Adipose tissue (tissue), 3 donors: ENCODE measurements at regions not wholly inside any gene's neighbourhood (a gene's known extent, or its start where the extent isn't known, plus 50 kb on each side); places are given as distances from the start of the nearest gene placed in this dataset.

Source experiments
- H3K27ac ChIP-seq: one replicate; pipeline ENCODE4 v1.5.1; 2013; ENCODE audit warnings: low read depth, low read length
- WGBS, 3 donors: extraction: QIAGEN DNeasy Blood & Tissue Kit; methylation state at CpG; one replicate each; pipeline ENCODE4 v1.1.7; 2013; 5-methylcytosine and 5-hydroxymethylcytosine counted together
- donor health status: healthy with polysubstance abuse.
- donor health status: Bipolar disorder and iron deficiency.
- donor health status: healthy.

DNA sequence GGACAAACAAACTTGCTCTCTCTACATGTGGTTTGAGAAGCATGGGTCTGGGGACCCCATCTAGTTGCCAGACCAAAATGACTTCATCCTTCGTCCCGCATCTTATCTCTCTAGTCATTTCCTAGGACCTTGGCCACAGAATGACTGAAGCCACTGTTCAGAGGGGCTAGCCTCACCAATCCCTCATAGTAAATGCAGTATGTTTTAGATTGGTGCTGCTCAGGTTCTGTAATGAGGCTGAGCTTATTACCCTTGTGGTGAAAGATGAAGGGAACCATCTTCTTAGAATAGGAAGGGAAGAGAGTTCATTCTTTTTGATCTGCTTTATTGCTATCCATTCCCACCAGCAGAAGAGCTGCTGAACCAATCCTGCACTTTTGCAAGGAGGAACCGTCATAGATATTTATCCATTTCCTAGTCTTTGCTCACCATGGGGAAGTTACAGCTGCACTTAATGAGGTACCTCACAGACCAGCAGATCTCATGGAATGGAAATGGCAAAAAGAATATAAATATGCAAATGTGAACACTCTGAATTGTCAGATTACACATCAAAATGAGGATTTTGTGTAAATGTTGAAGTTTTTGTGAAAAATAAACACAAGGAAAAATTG lies 436.7 kb downstream of the LPIN1 start:
- H3K27ac ChIP-seq, result no peak overlapping the region
- WGBS, 3 donors, result 77 to 79% (median 78%) methylated on average over 3 of the region's 3 CpGs

DNA sequence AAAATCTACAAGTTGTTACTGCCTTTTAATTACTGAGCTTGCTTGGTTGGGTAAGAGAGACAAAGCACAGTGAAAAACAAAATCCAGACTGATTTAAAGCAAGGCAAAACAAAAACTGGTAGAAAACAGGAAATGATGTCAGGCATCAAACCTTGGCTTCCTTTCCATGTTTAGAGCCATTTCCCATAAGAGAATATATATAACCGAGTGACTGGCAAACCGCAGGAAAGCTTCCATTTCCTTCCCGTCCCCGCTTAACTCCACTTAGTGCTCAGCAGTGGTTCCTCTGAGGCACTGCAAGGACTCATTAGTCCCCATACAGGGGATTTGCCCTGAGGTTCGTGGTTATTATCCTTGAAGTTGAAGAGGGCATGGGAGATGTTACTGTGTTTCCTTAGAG lies 446.3 kb downstream of the LPIN1 start:
- no peak overlapping the region for H3K27ac ChIP-seq
- WGBS, 3 donors, result 31 to 76% (median 39%) methylated on average over 5 of the region's 5 CpGs

DNA sequence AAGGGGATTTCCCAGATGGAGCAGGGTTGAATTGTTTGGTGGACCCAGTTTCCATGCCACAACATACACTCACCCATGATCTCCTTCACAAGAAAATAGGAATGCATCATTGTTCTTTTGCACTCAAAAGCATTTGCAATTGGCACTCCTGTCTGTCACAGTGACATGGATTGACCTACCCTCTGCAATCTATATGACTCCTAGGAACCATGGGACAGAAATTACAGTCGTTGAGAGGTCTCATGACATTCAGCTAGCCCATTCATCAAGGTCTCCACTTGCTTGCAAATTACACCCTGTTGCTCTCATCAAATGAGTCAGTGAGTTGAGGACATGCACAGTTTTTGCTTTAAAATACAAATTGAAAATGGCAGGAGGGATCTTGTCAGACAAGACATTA lies 448.5 kb downstream of the LPIN1 start:
- WGBS, 3 donors, result 65 to 85% (median 83%) methylated on average over 1 of the region's 1 CpG
- no peak overlapping the region for H3K27ac ChIP-seq

DNA sequence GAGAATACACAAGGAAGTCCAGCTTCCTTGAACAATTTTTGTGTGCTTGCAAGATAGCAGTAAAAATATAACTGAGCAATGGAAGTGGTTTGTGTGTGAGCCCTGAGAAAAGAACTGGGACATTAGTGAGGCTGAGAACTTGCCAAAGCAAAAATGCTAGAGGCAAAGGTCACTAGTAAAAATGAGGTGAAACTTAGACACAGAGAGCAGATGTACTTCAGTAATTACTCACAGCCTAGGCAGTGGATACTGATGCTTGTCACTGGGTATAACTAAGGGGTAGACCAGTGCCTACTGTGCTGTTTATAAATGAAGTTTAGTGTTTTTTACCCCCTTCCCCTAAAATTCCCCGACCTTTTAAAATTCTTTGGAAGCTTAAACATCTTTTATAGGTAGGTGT lies 450.1 kb downstream of the LPIN1 start:
- WGBS, 3 donors, result 81 to 88% (median 87%) methylated on average over 1 of the region's 1 CpG
- H3K27ac ChIP-seq, result no peak overlapping the region

DNA sequence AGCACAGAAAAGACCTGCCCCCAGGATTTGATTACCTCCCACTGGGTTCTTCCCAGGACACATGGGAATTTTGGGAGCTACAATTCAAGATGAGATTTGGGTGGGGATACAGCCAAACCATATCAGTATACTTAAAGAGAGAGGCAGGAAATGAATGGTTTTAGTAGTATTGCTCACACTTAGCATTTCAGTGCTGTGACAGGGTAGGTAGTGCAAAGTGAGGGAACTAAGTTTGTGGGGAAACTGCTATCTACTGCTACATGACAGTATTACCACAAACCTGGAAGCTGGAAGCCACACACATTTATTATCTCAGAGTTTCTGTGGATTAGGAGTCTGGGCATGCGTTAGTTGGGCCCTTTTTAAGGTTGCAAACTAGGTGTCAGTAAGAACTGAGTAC lies 450.7 kb downstream of the LPIN1 start:
- H3K27ac ChIP-seq, result no peak overlapping the region
- 88 to 100% (median 96%) methylated on average over 1 of the region's 1 CpG for WGBS, 3 donors

DNA sequence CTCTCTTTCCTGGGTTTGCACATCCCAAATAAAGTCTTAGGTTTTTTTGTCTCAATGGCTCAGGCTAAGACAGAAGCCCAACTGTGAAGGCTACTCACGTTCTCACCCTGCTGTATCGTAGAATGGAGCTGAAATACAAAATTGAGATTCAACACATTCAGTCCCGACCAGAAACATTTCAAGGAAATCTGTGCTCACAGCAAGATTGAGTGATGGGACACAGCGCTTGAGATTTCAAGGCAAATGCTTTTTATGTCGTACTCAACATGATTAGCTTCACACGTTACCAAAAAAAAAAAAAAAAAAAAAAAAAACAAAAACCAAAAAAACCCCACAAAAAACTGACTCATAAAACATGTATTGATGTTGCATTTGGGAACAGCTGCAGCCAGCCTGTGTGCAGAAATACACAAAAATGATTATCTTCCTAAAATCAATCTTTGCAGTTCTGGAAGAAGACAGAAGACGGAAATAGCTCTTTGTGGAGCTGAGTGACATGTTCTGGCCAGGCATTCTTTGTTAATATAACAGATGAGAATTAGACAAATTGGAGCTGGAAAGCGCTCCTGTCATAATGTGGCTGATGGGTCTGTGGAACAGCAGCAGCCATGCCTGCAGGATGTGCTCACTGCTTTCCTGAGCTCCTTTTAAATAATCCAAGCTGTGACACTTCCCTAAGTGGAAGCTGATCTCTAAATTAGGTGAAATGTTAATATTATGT lies 453.2 kb downstream of the LPIN1 start:
- 69 to 81% (median 71%) methylated on average over 8 of the region's 8 CpGs for WGBS, 3 donors
- no peak overlapping the region for H3K27ac ChIP-seq

DNA sequence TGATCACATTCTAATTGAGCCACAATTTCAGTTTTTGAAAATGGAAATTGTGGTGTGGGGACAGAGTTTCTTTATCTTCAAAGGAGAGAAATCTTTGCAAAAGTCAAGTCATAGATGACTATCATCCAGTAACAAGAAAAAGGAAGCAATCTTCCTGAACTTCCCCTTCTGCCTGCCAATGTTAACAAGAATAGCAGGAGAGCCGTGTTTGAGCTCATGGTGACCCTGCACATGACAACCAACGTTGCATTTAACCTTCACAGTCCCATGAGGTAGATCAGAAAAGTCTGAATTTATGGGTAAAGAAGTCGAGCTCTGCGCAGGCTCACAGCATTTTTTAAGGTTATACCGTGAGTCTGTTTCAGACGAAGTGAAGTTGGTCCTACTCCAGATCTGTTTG lies 454.9 kb downstream of the LPIN1 start:
- H3K27ac ChIP-seq, result no peak overlapping the region
- 54 to 67% (median 59%) methylated on average over 6 of the region's 6 CpGs for WGBS, 3 donors

DNA sequence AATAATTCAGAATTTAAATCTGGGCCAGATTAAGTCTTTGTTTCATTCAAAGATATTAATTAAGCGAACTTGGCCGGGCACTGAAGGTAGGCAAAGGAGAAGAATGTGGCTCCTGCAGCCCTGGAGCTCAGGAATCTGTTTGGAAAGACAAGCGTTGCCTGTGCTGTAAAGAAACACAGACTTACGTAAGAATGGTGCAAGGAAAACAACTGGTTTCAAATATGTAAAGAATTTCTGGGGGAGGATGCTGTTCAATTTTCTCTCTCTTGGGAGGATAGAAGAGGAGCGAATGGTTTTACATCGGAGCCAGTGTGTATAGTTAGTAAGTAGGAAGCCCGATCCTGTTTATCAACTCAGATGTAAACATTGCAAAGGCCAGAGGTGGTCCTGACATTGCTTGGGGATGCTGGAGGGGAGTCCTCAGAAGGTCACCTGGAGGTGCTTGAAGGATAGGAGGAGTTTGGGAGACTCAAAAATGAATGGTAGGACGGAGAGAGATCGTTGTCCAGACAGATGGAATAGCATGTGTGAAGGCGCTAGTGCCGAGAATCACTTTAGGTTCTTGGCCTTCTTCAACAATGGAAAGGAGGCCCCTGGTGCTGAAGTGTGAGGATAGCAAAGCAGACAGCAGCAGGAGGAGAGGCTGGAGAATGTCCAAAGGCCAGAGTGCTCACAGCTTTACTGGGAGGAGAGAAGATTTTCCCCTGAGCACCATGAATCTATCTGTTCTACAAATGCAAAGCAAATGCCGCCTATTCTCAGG lies 456.1 kb downstream of the LPIN1 start:
- WGBS, 3 donors, result 56 to 67% (median 61%) methylated on average over 12 of the region's 12 CpGs
- no peak overlapping the region for H3K27ac ChIP-seq

DNA sequence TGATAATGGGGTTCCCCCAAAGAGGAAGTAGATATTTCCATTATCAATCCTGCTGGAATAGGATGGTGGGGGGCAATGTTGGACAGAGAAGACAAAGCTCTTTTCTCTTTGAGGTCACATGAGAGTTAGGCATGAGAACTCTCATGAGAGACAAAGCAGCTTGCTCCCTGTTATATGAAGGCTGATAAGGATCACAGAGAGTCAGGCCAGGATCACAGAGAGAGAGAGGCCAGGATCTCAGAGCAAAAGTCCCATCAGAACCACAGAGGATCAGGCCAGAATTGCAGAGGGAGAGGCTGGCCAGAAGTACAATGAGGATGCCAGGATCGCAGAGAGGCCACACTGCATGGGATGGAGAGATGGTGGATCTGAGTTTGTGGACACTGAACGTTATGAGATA lies 457.1 kb downstream of the LPIN1 start:
- WGBS, 3 donors, result 77 to 85% (median 83%) methylated on average over 2 of the region's 2 CpGs
- no peak overlapping the region for H3K27ac ChIP-seq

DNA sequence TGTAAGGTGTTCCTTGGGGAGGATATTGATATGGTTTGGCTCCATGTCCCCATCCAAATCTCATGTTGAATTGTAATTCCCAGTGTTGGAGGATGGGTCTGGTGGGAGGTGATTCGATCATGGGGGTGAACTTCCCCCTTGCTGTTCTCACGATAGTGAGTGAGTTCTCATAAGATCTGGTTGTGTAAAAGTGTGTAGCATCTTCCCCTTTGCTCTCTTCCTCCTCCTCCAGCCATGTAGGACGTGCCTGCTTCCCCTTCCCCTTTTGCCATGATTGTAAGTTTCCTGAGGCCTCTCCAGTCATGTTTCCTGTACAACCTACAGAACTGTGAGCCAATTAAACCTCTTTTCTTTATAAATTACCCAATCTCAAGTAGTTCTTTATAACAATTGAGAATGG lies 458.7 kb downstream of the LPIN1 start:
- 66 to 88% (median 67%) methylated on average over 3 of the region's 3 CpGs for WGBS, 3 donors
- H3K27ac ChIP-seq, result no peak overlapping the region

DNA sequence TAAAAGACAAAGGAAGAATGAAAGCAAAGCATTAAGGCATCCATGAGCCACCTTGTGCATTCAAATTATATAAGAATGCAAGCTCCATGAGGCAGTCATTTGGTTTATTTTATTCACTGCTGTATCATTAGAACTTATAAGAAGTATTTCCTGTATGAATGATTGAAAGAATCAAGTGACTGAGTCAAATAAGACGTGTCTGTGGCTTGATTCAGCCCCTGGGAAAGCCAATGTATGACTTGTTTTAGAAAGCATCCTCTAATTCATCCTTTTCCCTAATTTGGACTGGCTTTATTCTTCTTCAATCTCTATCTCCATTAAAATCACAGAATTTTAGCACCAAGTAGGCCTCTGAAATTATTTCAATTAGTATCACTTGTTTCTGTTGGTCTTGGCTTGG lies 461.1 kb downstream of the LPIN1 start:
- H3K27ac ChIP-seq, result no peak overlapping the region
- 75 to 79% (median 77%) methylated on average over 1 of the region's 1 CpG for WGBS, 3 donors

DNA sequence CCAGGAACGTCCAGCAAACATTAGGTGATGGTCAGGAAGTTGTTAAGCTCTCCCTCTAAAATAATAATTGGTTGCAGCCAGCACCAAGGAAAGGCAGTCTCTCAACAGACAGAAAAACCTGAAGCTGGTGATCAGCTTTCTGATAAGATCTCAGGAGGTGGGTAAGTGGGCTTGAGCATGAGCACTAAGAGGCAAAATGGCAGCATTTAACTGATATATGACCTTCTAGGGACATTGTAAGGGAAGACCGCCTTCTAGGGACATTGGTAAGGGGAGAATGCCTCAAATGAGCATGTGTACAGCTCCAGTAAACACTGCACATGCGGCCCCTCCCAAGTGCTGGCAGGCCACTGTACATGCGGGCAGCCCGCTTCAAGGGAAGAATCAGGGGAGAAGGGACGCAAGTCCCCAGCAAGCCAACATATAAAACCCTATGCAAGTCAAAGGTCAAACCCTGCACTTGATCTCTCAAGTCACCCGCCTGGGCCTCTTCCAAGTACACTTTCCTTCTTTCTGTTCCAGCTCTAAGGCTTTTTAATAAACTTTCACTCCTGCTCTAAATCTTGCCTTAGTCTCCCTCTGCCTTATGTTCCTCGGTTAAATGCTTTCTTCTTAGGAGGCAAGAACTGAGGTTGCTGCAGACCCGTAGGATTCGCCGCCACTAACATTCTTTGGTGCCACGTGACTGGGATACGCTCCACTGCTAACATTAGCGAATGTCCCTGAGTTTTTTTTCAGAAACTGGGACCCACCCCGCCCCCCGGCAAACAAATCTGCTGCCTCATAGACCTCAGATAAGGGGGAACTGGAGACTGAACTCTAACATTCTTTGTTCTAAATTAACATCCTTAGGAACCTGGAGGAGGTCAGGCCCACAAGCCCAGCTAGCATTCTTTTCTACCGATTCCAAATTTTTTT lies 463.8 kb downstream of the LPIN1 start:
- 94 to 95% (median 95%) methylated on average over 17 of the region's 17 CpGs for WGBS, 3 donors
- no peak overlapping the region for H3K27ac ChIP-seq

DNA sequence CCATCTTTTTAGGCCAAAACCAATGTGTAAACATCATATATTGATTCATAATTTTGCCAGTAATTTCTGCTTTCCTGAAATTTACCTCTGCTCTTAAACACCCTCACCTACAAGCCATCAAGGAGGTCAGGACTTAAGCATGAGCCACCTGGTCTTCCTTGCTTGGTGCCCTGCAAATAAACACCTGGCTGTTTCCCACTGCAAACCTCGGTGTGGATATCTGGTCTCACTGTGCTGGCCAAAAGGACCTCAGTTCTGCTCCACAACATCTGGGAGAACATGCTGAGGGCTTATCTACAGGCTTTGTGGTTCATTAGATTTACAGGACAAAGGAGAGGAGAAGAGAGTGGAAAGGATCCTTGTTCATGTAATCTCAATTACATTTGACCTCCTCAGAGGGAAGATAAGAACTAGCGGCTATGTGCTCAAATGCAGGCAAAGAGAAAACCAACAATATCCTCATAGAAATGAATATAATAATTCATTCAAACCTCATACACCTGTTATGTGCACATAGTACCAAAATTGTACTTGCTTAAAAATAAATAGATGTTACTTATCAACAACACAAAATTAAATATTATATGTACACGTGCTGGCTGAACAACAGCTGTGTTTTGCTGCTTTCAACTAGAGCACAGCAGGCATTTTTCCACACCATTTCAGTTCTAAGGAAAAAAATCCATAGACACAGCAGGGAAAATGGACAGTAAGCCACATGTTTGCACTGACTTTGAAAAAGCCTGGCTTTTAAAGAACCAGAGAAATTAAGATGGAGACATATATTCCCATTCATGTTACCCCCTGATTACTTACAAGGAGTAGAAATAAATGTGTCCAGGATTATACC lies 465.1 kb downstream of the LPIN1 start:
- WGBS, 3 donors, result 28 to 90% (median 80%) methylated on average over 3 of the region's 3 CpGs
- H3K27ac ChIP-seq, result no peak overlapping the region

DNA sequence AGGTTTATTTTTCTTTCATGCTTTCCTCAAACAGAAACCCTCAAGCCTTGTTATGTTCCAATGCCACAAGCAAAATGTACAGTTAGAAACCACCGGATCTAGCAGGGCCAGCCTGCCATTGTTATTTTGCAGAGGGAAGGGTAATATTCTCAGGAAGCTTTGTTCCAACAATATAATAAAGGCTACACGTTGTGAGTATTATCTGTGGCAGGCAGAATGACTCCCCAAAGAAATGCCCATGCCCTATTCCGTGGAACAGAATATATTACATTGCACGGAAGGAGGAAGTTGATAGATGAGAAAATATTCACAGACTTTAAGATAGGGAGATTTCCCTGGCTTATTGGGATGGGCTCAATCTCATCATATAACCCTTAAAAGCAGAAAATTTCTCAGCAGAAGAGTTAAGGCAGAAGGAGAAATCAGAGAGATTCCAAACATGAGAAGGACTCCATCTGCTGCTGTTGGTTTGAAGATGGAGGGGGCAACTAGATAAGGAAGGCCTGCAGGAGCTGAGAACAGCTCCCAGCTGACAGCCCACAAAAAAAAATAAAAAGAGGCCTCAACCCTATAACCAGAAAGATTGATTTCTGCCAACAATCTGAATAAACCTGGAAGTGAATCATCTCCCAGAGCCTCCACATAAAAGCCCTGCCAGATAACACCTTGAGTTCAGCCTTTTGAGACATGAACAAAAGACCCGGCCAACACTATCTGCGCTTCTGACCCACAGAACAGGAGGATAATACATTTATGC lies 466.6 kb downstream of the LPIN1 start:
- 56 to 77% (median 64%) methylated on average over 6 of the region's 6 CpGs for WGBS, 3 donors
- no peak overlapping the region for H3K27ac ChIP-seq

DNA sequence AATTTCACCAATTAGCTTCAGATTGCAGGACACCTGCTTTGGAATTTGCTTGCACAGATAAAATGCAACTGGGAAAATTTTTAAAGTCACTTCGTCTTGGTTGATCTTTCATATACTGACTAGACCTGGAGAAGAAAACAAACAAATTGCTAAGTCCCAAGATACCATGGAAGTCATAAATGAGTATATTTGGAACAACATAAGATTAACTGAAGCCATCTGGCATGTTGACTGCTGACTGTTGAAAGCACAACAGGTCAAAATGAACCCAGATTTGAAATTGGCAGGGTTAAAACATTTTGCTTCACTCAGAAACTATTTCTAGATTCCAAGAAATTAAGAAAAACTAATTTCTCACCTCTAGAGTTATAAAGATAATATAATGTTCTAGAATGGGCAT lies 470.7 kb downstream of the LPIN1 start:
- WGBS, 3 donors, result 61 to 84% (median 74%) methylated on average over 1 of the region's 1 CpG
- no peak overlapping the region for H3K27ac ChIP-seq

DNA sequence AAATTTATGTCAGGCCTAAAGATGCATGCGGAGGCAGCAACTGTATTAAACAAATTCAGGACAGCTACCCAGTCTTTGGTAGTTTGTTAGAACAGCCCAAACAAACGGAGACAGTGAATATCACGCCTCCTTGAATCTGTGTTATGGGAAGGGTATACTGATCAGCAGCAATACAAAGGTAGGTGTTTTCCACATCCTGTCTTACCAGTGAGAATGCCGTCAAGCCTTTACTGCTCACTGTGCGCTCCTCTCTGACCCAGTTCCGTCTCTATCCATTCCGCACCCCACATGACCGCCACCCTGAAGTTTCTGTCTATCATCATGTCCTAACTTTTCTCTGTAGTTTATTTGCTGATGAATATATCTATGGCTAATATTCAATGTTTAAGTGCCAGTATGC lies 473.3 kb downstream of the LPIN1 start:
- WGBS, 3 donors, result 95 to 98% (median 97%) methylated on average over 8 of the region's 8 CpGs
- H3K27ac ChIP-seq, result no peak overlapping the region

DNA sequence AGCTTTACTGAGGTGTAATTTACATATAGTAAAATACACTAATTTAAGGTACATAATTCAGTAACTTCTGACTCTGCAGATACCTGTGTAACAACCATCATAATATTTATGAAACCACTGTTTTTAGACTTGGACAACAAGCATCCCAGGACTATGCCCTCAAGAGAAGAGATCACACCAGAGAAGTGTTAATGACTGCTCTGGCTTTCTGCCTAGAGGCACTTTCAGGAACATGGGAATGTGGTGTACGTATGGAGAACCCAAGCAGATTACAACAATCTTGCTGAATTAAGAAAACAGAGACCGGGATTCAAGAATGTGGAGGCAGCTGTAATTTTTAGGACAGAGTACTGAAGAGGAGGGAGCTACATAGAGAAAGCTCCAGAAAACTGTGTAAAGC lies 475.2 kb downstream of the LPIN1 start:
- WGBS, 3 donors, result 69 to 88% (median 79%) methylated on average over 2 of the region's 2 CpGs
- no peak overlapping the region for H3K27ac ChIP-seq
